DND-41 (cell line): ENCODE measurements at regions not wholly inside any gene's neighbourhood (a gene's known extent, or its start where the extent isn't known, plus 50 kb on each side); places are given as distances from the start of the nearest gene placed in this dataset.

Experiments
- CTCF ChIP-seq: IDR thresholded peaks from 2 replicates; pipeline ENCODE4 v1.5.1; 2012; ENCODE audit warnings: borderline replicate concordance, low read length, moderate library complexity, mild to moderate bottlenecking; ENCODE audit not compliant: poor library complexity, severe bottlenecking; ENCODE audit errors: extremely low read depth
- EZH2 ChIP-seq: IDR thresholded peaks from 3 replicates; pipeline ENCODE4 v1.6.1; 2012; ENCODE audit warnings: borderline replicate concordance, low read depth, mild to moderate bottlenecking, moderate library complexity, low read length, inconsistent platforms; ENCODE audit not compliant: severe bottlenecking

- TF ChIP-seq CTCF (no peak), EZH2 (no peak)
Observed at GRCh38 chr1:68936530-68936929, 439.6 kb upstream of the DEPDC1 start.
